ENCODE measurements at regions not wholly inside any gene's neighbourhood (a gene's known extent, or its start where the extent isn't known, plus 50 kb on each side); places are given as distances from the start of the nearest gene placed in this dataset.
"Not testable (repeated sequence)": the region's sequence is repeated elsewhere in the genome, so short reads cannot be mapped to it uniquely, and the experiment has no call there.

GRCh38 chr10:78457804-78458482 lies 424.3 kb downstream of the RPS24 start:
- CTCF ChIA-PET = no interaction called here

GRCh38 chr10:78458983-78459638 lies 425.4 kb downstream of the RPS24 start:
- intact Hi-C loops (cut with DNase I, micrococcal nuclease) = no loop called here
- peak; percentile 36 for ATAC-seq
- Mint-ChIP-seq H3K27me3 (peaks cover 2% of the 10 kb centered on the region), H3K4me1 (no peaks in the 10 kb centered on the region), H3K36me3 (ENCODE audit: low read depth) (no peaks in the 10 kb centered on the region), H3K9me3 (ENCODE audit: low read depth) (no peaks in the 10 kb centered on the region), H3K4me3 (no peak overlapping the region), H3K27ac (no peak overlapping the region)
- POLR2A ChIA-PET = interaction anchor here (0.7 kb wide), 1 partner anchor 405 kb away, joined by 3 read pairs; no protein-coding TSS in a partner anchor
- CTCF ChIA-PET = interaction anchor here (0.7 kb wide), 1 partner anchor 53 kb away, joined by 3 read pairs; no protein-coding TSS in a partner anchor
- no peak for DNase-seq

More at GRCh38 chr10:78457804-78458482, 424.3 kb downstream of the RPS24 start:
- intact Hi-C loops (cut with DNase I, micrococcal nuclease) = no loop called here
- no peak overlapping the region for H3K27ac Mint-ChIP-seq
- H3K4me1 Mint-ChIP-seq = no peaks in the 10 kb centered on the region
- H3K9me3 Mint-ChIP-seq (ENCODE audit: low read depth) = no peaks in the 10 kb centered on the region
- no peak for DNase-seq
- no peaks in the 10 kb centered on the region for H3K36me3 Mint-ChIP-seq (ENCODE audit: low read depth)
- POLR2A ChIA-PET = no interaction called here
- no peak for ATAC-seq
- H3K27me3 Mint-ChIP-seq = peaks cover 2% of the 10 kb centered on the region
- no peak overlapping the region for H3K4me3 Mint-ChIP-seq

DNA sequence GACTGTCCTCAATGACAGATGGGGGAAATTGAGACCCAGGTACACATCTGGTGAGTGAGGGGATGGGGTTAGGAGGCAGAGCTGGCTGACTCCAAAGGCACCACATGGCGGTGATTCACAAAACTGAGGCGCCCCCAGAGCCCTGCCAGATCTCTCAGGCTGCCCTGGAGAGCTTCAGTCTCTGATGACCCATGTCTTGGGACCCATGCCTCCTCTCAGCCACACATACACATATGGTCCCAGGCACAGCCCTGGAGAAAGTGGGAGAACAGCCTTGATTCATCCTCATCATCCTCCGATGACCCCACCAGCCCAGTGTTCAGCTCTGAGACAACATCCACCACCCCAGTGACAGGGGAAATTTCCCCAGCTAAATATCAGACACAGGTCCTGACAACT lies 426.0 kb downstream of the RPS24 start:
- Mint-ChIP-seq H3K36me3 (ENCODE audit: low read depth) (no peaks in the 10 kb centered on the region), H3K4me1 (no peaks in the 10 kb centered on the region), H3K27me3 (peaks cover 2% of the 10 kb centered on the region), H3K27ac (no peak overlapping the region), H3K4me3 (no peak overlapping the region), H3K9me3 (ENCODE audit: low read depth) (no peaks in the 10 kb centered on the region)
- POLR2A ChIA-PET = no interaction called here
- ATAC-seq (no peak), DNase-seq (no peak)
- intact Hi-C loops (cut with DNase I, micrococcal nuclease) = no loop called here
- CTCF ChIA-PET = no interaction called here

- no peaks in the 10 kb centered on the region for H3K4me1 Mint-ChIP-seq
- no peak for ATAC-seq
- DNase-seq = no peak
- no peak overlapping the region for H3K27ac Mint-ChIP-seq
- no peak overlapping the region for H3K4me3 Mint-ChIP-seq
- CTCF ChIA-PET = no interaction called here
- intact Hi-C loops (cut with DNase I, micrococcal nuclease) = no loop called here
- H3K27me3 Mint-ChIP-seq = peaks cover 2% of the 10 kb centered on the region
- no peaks in the 10 kb centered on the region for H3K36me3 Mint-ChIP-seq (ENCODE audit: low read depth)
- POLR2A ChIA-PET = no interaction called here
- H3K9me3 Mint-ChIP-seq (ENCODE audit: low read depth) = no peaks in the 10 kb centered on the region
Measured at GRCh38 chr10:78460204-78460603, 426.5 kb downstream of the RPS24 start.

GRCh38 chr10:78461333-78461732 lies 427.7 kb downstream of the RPS24 start:
- Mint-ChIP-seq H3K36me3 (ENCODE audit: low read depth) (no peaks in the 10 kb centered on the region), H3K4me3 (no peak overlapping the region), H3K27me3 (peaks cover 2% of the 10 kb centered on the region), H3K9me3 (ENCODE audit: low read depth) (no peaks in the 10 kb centered on the region), H3K4me1 (no peaks in the 10 kb centered on the region), H3K27ac (no peak overlapping the region)
- ChIA-PET POLR2A (no interaction called here), CTCF (no interaction called here)
- intact Hi-C loops (cut with DNase I, micrococcal nuclease) = no loop called here
- DNase-seq (no peak), ATAC-seq (no peak)

DNA sequence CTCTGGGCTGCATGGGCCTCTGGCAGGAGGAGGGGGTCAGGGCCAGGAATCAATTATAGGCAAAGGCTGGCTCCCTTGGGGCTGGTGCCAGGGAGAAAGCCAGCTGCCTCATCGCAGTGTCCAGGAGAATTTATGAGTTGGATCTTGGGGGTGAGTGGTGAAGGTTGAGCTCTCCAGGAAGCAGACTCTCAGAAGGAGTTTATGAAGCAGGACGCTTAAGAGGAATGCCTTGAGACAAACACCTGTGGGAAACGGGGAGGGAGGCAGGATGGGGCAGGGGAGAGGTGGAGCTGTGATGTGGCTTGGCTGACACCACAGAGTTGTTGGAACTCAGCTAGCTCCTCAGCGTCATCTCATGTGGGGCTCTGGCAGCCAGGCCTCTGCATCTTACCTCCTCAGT lies 428.5 kb downstream of the RPS24 start:
- H3K36me3 Mint-ChIP-seq (ENCODE audit: low read depth) = no peaks in the 10 kb centered on the region
- H3K4me1 Mint-ChIP-seq = no peaks in the 10 kb centered on the region
- H3K9me3 Mint-ChIP-seq (ENCODE audit: low read depth) = no peaks in the 10 kb centered on the region
- H3K27me3 Mint-ChIP-seq = peaks cover 2% of the 10 kb centered on the region
- ChIA-PET CTCF (no interaction called here), POLR2A (no interaction called here)
- no peak overlapping the region for H3K27ac Mint-ChIP-seq
- no peak overlapping the region for H3K4me3 Mint-ChIP-seq
- ATAC-seq (no peak), DNase-seq (no peak)
- intact Hi-C loops (cut with DNase I, micrococcal nuclease) = no loop called here

DNA sequence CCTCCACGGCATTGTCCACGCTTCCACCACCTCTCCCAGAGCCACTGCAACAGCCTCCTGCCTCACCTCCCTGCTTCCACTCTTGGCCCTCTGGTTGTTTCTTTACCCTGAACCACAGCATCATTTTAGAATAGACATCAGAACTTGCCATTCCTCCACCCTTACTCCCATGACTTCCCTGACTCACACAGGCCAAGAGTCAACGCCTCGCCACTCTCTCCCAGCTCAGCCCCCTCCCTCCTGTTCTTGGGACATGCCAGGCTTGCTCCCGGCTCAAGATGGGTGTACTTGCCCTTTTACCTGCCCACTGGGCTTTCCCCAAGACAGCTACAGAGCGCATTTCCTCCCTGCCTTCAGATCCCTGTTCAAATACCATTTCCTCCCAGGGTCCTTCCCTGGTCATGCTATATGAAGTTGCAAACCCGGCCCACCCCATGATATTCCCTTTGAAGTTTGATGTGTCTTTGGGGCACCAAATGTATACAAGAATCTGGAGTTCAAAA lies 429.1 kb downstream of the RPS24 start:
- intact Hi-C loops (cut with DNase I, micrococcal nuclease) = no loop called here
- CTCF ChIA-PET = no interaction called here
- no peaks in the 10 kb centered on the region for H3K4me1 Mint-ChIP-seq
- H3K27ac Mint-ChIP-seq = no peak overlapping the region
- H3K9me3 Mint-ChIP-seq (ENCODE audit: low read depth) = no peaks in the 10 kb centered on the region
- no peak for DNase-seq
- H3K36me3 Mint-ChIP-seq (ENCODE audit: low read depth) = no peaks in the 10 kb centered on the region
- no peak for ATAC-seq
- POLR2A ChIA-PET = no interaction called here
- peaks cover 2% of the 10 kb centered on the region for H3K27me3 Mint-ChIP-seq
- no peak overlapping the region for H3K4me3 Mint-ChIP-seq

DNA sequence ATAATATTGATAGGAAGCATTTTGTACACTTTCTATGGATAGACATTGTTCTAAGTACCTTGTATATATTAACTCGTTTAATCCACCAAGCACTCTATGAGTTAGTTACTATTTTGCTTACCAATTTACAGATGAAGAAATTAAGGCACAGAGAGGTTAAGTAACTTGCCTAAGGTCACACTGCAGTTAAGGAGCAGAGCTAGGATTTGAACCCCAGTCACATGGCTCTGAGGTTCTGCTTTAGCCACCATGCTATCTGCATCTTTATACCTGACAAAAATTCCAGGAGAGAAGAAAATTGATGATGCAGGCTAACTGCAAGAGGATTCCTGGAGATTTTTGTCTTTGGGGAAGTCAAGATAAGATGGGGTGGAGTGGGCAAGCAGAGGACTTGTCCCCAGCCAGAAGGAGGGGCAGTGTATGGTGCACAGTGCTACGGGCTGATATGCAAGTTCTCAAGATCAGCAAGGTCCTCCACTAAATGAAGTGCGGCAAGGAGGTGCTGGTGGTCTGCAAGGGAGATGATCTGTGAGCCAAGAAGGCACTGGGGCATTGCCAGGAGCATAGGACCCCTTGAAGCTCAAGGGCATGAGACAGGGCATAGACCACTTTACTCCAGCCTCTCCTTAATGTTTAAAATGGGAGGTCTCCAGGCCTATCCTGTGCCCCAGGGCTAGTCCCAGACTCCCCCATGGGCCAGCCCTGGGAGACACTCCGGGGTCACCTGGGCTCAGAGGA lies 430.6 kb downstream of the RPS24 start:
- Mint-ChIP-seq H3K27me3 (peaks cover 2% of the 10 kb centered on the region), H3K4me3 (no peak overlapping the region), H3K4me1 (no peaks in the 10 kb centered on the region), H3K36me3 (ENCODE audit: low read depth) (no peaks in the 10 kb centered on the region), H3K9me3 (ENCODE audit: low read depth) (no peaks in the 10 kb centered on the region), H3K27ac (no peak overlapping the region)
- ChIA-PET CTCF (no interaction called here), POLR2A (no interaction called here)
- DNase-seq = no peak
- ATAC-seq = no peak
- intact Hi-C loops (cut with DNase I, micrococcal nuclease) = no loop called here

DNA sequence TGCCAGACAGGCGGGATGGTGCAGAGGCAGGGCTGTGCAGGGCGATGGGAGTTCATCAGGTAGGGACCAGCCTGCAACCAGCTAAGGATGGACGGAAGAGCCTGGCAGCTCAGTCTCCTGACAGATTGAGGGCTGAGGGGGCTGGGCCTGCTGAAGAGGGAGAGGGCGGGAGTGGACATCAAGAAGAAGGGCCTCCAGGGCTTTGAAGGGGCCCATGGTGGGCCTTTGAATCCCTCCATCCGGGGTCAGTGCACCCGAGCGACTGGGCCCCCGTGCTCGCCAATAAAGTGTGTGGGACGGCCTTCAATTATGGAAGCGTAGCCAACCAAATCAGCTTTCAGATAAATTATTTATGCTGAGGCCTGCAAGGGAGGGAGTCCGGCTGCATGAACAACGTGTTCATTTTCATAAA lies 431.2 kb downstream of the RPS24 start:
- POLR2A ChIA-PET = no interaction called here
- Mint-ChIP-seq H3K4me1 (no peaks in the 10 kb centered on the region), H3K27me3 (peaks cover 2% of the 10 kb centered on the region), H3K36me3 (ENCODE audit: low read depth) (no peaks in the 10 kb centered on the region), H3K27ac (no peak overlapping the region), H3K4me3 (no peak overlapping the region), H3K9me3 (ENCODE audit: low read depth) (peaks cover 2% of the 10 kb centered on the region)
- ATAC-seq (no peak), DNase-seq (no peak)
- intact Hi-C loops (cut with DNase I, micrococcal nuclease) = no loop called here
- CTCF ChIA-PET = no interaction called here

DNA sequence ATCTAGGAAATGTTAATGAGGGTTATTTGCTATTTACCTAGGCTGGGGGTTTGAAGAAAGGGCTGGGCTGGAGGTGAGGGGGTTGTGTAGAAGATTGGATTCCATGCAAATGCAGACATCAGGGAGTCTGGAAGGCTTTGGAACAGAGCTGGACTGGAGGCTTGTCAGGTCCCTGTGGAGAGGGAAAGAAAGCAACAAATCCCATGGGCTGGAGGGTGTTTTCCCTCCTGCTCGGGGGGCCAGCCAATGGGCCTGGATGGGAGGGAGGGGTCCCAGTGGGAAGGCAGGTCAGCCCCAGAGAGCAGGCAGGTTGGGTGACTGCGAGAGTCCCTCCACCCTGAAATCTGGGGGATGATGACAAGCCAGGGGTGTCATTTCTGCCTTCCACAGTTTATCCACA lies 431.8 kb downstream of the RPS24 start:
- intact Hi-C loops (cut with DNase I, micrococcal nuclease) = no loop called here
- H3K27me3 Mint-ChIP-seq = peaks cover 2% of the 10 kb centered on the region
- no peak overlapping the region for H3K4me3 Mint-ChIP-seq
- no peak for DNase-seq
- H3K36me3 Mint-ChIP-seq (ENCODE audit: low read depth) = no peaks in the 10 kb centered on the region
- POLR2A ChIA-PET = no interaction called here
- no peaks in the 10 kb centered on the region for H3K4me1 Mint-ChIP-seq
- no peak overlapping the region for H3K27ac Mint-ChIP-seq
- CTCF ChIA-PET = no interaction called here
- ATAC-seq = no peak
- peaks cover 2% of the 10 kb centered on the region for H3K9me3 Mint-ChIP-seq (ENCODE audit: low read depth)

DNA sequence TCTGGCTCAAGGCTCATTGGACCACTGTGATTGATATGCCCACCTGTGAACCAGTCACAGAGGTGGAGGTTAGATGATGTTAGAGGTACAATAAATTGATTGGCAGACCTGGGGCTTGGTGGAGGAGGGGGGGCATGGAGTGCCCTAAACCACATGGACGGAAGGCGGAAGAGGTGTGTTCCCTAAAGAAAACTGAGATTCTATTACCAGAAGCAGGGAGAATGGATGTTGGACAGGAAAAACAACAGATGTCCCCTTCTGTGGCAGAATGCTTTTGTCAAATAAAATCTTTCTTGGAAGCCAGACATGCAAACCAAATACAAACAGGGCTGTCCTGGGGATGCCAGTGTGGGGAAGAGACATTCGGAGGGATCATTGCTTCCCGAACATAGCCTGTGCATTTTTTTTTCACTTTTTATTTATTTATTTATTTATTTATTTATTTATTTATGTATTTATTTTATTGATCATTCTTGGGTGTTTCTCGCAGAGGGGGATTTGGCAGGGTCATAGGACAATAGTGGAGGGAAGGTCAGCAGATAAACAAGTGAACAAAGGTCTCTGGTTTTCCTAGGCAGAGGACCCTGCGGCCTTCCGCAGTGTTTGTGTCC lies 433.9 kb downstream of the RPS24 start:
- no peaks in the 10 kb centered on the region for H3K36me3 Mint-ChIP-seq (ENCODE audit: low read depth)
- H3K27ac Mint-ChIP-seq = no peak overlapping the region
- ATAC-seq (no peak), DNase-seq (no peak)
- H3K4me3 Mint-ChIP-seq = no peak overlapping the region
- ChIA-PET CTCF (no interaction called here), POLR2A (no interaction called here)
- H3K4me1 Mint-ChIP-seq = no peaks in the 10 kb centered on the region
- H3K9me3 Mint-ChIP-seq (ENCODE audit: low read depth) = peaks cover 2% of the 10 kb centered on the region
- intact Hi-C loops (cut with DNase I, micrococcal nuclease) = no loop called here
- no peaks in the 10 kb centered on the region for H3K27me3 Mint-ChIP-seq

GRCh38 chr10:78468731-78469130 lies 435.1 kb downstream of the RPS24 start:
- H3K9me3 Mint-ChIP-seq (ENCODE audit: low read depth); H3K27ac Mint-ChIP-seq; DNase-seq; H3K4me1 Mint-ChIP-seq; H3K4me3 Mint-ChIP-seq; intact Hi-C loops (cut with DNase I, micrococcal nuclease); POLR2A ChIA-PET; H3K27me3 Mint-ChIP-seq; H3K36me3 Mint-ChIP-seq (ENCODE audit: low read depth); CTCF ChIA-PET; ATAC-seq: not testable (repeated sequence)

All from activated CD4-positive, alpha-beta T cell treated with anti-CD3 and anti-CD28 coated beads for 36 hours (primary cell).